Tibial nerve (tissue), 4 donors: ENCODE measurements at regions not wholly inside any gene's neighbourhood (a gene's known extent, or its start where the extent isn't known, plus 50 kb on each side); places are given as distances from the start of the nearest gene placed in this dataset.

Experiments
- DNase-seq, 2 donors: peaks; one replicate each; pipeline ENCODE4 v3.0.0-alpha.2; 2019; ENCODE audit warnings: low spot score in 2 of 2
- H3K27ac ChIP-seq, 4 donors: fragments of 200-600 bp; sonication (generic) in 3 of 4; one replicate each; pipeline ENCODE4 v1.5.1; 2017 to 2019; ENCODE audit warnings: mild to moderate bottlenecking in 1 of 4
- H3K27me3 ChIP-seq, 2 donors: fragments of 200-600 bp; sonication (generic) in 1 of 2; one replicate each; pipeline versions ENCODE4 v1.5.1 to v1.6.0; 2017 to 2019
- H3K36me3 ChIP-seq, 3 donors: fragments of 200-600 bp; sonication (generic); one replicate each; pipeline ENCODE4 v1.5.1; 2018 to 2019
- H3K4me1 ChIP-seq, 4 donors: fragments of 200-600 bp; sonication (generic) in 3 of 4; one replicate each; pipeline ENCODE4 v1.5.1; 2017 to 2019
- H3K4me3 ChIP-seq, 4 donors: fragments of 200-600 bp; sonication (generic) in 3 of 4; one replicate each; pipeline ENCODE4 v1.5.1; 2017 to 2019; ENCODE audit warnings: mild to moderate bottlenecking in 1 of 4, moderate library complexity in 1 of 4
- H3K9me3 ChIP-seq, 4 donors: fragments of 200-600 bp; sonication (generic) in 3 of 4; one replicate each; pipeline ENCODE4 v1.5.1; 2017 to 2019
- EP300 ChIP-seq, 2 donors: sonication (generic); formaldehyde crosslinking; IDR thresholded peaks; one replicate each; pipeline ENCODE4 v1.6.1; 2017; ENCODE audit warnings: antibody characterized with exemption in 2 of 2, mild to moderate bottlenecking in 1 of 2
- POLR2A ChIP-seq, 2 donors: fragments of 450-650 bp; IDR thresholded peaks; one replicate each; pipeline ENCODE4 v1.6.1; 2017; ENCODE audit warnings: antibody characterized with exemption in 2 of 2, mild to moderate bottlenecking in 2 of 2, moderate library complexity in 2 of 2
- WGBS, 2 donors: methylation state at CpG; one replicate each; pipeline ENCODE4 v1.1.5; 2018; 5-methylcytosine and 5-hydroxymethylcytosine counted together
- TF ChIP-seq, protein P1 (sequence below), 5 experiments: fragments of 200-600 bp in 3 of 5; fragments of 450-650 bp in 2 of 5; sonication (generic) in 3 of 5; IDR thresholded peaks; one replicate each; pipeline ENCODE4 v1.5.1; 2016 to 2019; ENCODE audit warnings: antibody characterized with exemption in 5 of 5, mild to moderate bottlenecking in 3 of 5, moderate library complexity in 2 of 5

GRCh38 chr3:103991461-103992115, 1375.1 kb upstream of the ALCAM start:
- no peak overlapping the region for H3K27ac ChIP-seq
- H3K27me3 ChIP-seq: no peaks in the 10 kb centered on the region
- H3K9me3 ChIP-seq: peaks cover 0 to 13% (median 0%) of the 10 kb centered on the region in 4 donors
- no peaks in the 10 kb centered on the region for H3K36me3 ChIP-seq
- DNase-seq: no peak
- TF ChIP-seq POLR2A (IDR thresholded peaks at IDR 0.05) (no peak), EP300 (IDR thresholded peaks at IDR 0.05) (no peak)
- TF ChIP-seq, protein P1, sequence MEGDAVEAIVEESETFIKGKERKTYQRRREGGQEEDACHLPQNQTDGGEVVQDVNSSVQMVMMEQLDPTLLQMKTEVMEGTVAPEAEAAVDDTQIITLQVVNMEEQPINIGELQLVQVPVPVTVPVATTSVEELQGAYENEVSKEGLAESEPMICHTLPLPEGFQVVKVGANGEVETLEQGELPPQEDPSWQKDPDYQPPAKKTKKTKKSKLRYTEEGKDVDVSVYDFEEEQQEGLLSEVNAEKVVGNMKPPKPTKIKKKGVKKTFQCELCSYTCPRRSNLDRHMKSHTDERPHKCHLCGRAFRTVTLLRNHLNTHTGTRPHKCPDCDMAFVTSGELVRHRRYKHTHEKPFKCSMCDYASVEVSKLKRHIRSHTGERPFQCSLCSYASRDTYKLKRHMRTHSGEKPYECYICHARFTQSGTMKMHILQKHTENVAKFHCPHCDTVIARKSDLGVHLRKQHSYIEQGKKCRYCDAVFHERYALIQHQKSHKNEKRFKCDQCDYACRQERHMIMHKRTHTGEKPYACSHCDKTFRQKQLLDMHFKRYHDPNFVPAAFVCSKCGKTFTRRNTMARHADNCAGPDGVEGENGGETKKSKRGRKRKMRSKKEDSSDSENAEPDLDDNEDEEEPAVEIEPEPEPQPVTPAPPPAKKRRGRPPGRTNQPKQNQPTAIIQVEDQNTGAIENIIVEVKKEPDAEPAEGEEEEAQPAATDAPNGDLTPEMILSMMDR (IDR thresholded peaks at IDR 0.05): no peak
- no peaks in the 10 kb centered on the region for H3K4me1 ChIP-seq
- 68 to 71% methylated on average over 10 of the region's 10 CpGs for WGBS, 2 donors
- no peak overlapping the region for H3K4me3 ChIP-seq

- 83 to 91% methylated on average over 5 of the region's 5 CpGs for WGBS, 2 donors
- Histone ChIP-seq H3K36me3 (no peaks in the 10 kb centered on the region), H3K4me1 (no peaks in the 10 kb centered on the region), H3K9me3 (peaks cover 0 to 13% (median 0%) of the 10 kb centered on the region in 4 donors), H3K27me3 (no peaks in the 10 kb centered on the region), H3K4me3 (no peak overlapping the region), H3K27ac (no peak overlapping the region)
- no peak for DNase-seq
- TF ChIP-seq, protein P1 (IDR thresholded peaks at IDR 0.05): no peak
- TF ChIP-seq POLR2A (IDR thresholded peaks at IDR 0.05) (no peak), EP300 (IDR thresholded peaks at IDR 0.05) (no peak)
Measured at GRCh38 chr3:103992469-103992868, 1374.2 kb upstream of the ALCAM start.

DNA sequence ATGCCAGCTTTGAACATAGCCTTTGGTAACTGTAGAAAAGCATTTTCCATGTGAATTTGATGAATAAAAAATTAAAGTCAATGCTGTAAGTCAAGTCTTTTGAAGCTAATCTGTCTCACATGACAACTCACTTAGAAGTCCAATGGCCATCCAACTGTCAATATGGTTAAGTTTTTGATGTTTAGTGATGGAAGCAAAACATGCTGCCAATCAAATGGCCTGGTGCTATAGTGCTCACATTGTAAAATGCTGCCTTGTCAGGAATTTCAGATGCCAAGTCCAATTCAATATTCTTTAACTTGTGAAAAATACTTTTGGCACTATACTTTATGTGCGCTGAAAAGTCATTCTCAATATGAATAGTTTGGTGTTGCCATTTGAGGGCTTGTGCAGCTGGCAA, 1361.8 kb upstream of the ALCAM start:
- no peaks in the 10 kb centered on the region for H3K36me3 ChIP-seq
- TF ChIP-seq, protein P1 (IDR thresholded peaks at IDR 0.05): no peak
- no peak for TF ChIP-seq POLR2A (IDR thresholded peaks at IDR 0.05)
- no peak for TF ChIP-seq EP300 (IDR thresholded peaks at IDR 0.05)
- 84 to 90% methylated on average over 1 of the region's 1 CpG for WGBS, 2 donors
- H3K4me1 ChIP-seq: no peaks in the 10 kb centered on the region
- H3K9me3 ChIP-seq: no peaks in the 10 kb centered on the region
- DNase-seq: no peak
- no peak overlapping the region for H3K27ac ChIP-seq
- no peak overlapping the region for H3K4me3 ChIP-seq
- no peaks in the 10 kb centered on the region for H3K27me3 ChIP-seq

- Histone ChIP-seq H3K27me3 (no peaks in the 10 kb centered on the region), H3K27ac (no peak overlapping the region), H3K4me1 (no peaks in the 10 kb centered on the region), H3K4me3 (no peak overlapping the region), H3K9me3 (no peaks in the 10 kb centered on the region), H3K36me3 (no peaks in the 10 kb centered on the region)
- TF ChIP-seq, protein P1 (IDR thresholded peaks at IDR 0.05): no peak
- no peak for TF ChIP-seq POLR2A (IDR thresholded peaks at IDR 0.05)
- no peak for TF ChIP-seq EP300 (IDR thresholded peaks at IDR 0.05)
- WGBS, 2 donors: 85 to 88% methylated on average over 1 of the region's 1 CpG
- no peak for DNase-seq
Measured at GRCh38 chr3:104005815-104006214, 1360.9 kb upstream of the ALCAM start.

DNA sequence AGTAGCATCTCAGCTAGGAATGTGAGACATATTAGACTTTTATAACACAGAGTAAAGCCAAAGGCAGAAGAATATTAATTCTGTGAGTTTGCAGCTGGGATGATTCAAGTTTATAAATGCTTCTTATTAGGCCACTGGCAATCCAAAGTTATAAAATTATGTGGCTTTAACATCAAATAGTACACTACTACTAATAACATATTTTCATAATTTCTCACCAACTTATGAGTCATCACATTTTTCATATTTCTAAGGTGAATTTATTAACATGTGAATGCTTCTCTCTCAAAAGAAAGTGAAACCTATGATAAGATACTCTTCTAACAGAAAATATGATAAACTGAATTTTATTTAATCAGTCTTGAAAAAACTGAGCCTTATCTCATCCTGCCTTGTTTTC, 1348.2 kb upstream of the ALCAM start:
- Histone ChIP-seq H3K4me3 (no peak overlapping the region), H3K27ac (no peak overlapping the region), H3K36me3 (no peaks in the 10 kb centered on the region), H3K9me3 (peaks cover 0 to 30% (median 0%) of the 10 kb centered on the region in 4 donors), H3K4me1 (no peaks in the 10 kb centered on the region), H3K27me3 (no peaks in the 10 kb centered on the region)
- TF ChIP-seq POLR2A (IDR thresholded peaks at IDR 0.05) (no peak), EP300 (IDR thresholded peaks at IDR 0.05) (no peak)
- TF ChIP-seq, protein P1 (IDR thresholded peaks at IDR 0.05): no peak
- no peak for DNase-seq
